Uterus (tissue), 3 donors: ENCODE measurements at regions not wholly inside any gene's neighbourhood (a gene's known extent, or its start where the extent isn't known, plus 50 kb on each side); places are given as distances from the start of the nearest gene placed in this dataset.

ENCODE experiments used
- DNase-seq, 2 donors: peaks; one replicate each; pipeline ENCODE4 v3.0.0-alpha.2; 2019 to 2020
- H3K27ac ChIP-seq, 2 donors: fragments of 200-600 bp; sonication (generic); 1 replicate in 1 of 2; 2 replicates in 1 of 2; pipeline ENCODE4 v1.5.1; 2016 to 2018
- H3K27me3 ChIP-seq, 2 donors: fragments of 200-600 bp; sonication (generic); one replicate each; pipeline ENCODE4 v1.5.1; 2018 to 2019; ENCODE audit warnings: control low read depth in 1 of 2
- H3K36me3 ChIP-seq, 2 donors: fragments of 200-600 bp; sonication (generic); one replicate each; pipeline ENCODE4 v1.5.1; 2019; ENCODE audit warnings: control low read depth in 1 of 2
- H3K4me1 ChIP-seq, 2 donors: fragments of 200-600 bp; sonication (generic); one replicate each; pipeline ENCODE4 v1.5.1; 2018 to 2019; ENCODE audit warnings: control low read depth in 1 of 2
- H3K4me3 ChIP-seq, 2 donors: fragments of 200-600 bp; sonication (generic); 1 replicate in 1 of 2; 2 replicates in 1 of 2; pipeline ENCODE4 v1.5.1; 2018 to 2019; ENCODE audit warnings: mild to moderate bottlenecking in 1 of 2
- H3K9me3 ChIP-seq, 2 donors: fragments of 200-600 bp; sonication (generic); one replicate each; pipeline ENCODE4 v1.5.1; 2019; ENCODE audit warnings: control low read depth in 1 of 2
- POLR2A ChIP-seq, 2 donors: fragments of 450-650 bp; IDR thresholded peaks; one replicate each; pipeline ENCODE4 v1.6.1; 2016; ENCODE audit warnings: antibody characterized with exemption in 2 of 2, mild to moderate bottlenecking in 1 of 2, moderate library complexity in 1 of 2
- intact Hi-C: fragments of 100-400 bp; cut with DNase I; formaldehyde crosslinking; loops from one replicate; pipeline ENCODE4 v1.15.1; 2023; ENCODE audit warnings: low total_unique reads
- TF ChIP-seq, protein P1 (sequence below), 4 experiments: fragments of 200-600 bp in 2 of 4; fragments of 450-650 bp in 2 of 4; sonication (generic) in 2 of 4; IDR thresholded peaks; one replicate each; pipeline ENCODE4 v1.5.1; 2016 to 2019; ENCODE audit warnings: antibody characterized with exemption in 4 of 4, mild to moderate bottlenecking in 2 of 4, moderate library complexity in 1 of 4
- donor health status: DM: yes; HTN: yes; CAD: no.

DNA sequence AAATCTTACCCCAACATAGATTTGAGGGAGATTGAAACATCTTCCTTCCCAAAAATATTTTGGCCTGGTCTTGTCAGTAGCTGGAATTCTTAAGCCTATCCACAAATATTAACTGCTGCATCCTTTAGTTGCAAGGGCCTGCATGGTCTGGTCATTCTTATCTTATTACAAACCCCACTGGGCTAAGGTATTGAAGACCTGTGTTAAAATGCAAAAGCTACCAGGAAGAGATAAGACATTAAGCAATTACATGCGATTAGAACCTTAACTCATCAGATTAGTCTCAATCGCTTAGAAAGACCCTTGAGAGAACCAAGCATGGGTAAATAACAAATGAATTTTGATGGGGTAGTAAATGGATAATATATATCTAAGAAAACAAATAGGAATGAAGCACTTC lies 426.6 kb downstream of the FRK start:
- H3K27me3 ChIP-seq, result no peaks in the 10 kb centered on the region
- H3K27ac ChIP-seq, result no peak overlapping the region
- no peak for DNase-seq
- TF ChIP-seq POLR2A (IDR thresholded peaks at IDR 0.05), result no peak
- TF ChIP-seq, protein P1, sequence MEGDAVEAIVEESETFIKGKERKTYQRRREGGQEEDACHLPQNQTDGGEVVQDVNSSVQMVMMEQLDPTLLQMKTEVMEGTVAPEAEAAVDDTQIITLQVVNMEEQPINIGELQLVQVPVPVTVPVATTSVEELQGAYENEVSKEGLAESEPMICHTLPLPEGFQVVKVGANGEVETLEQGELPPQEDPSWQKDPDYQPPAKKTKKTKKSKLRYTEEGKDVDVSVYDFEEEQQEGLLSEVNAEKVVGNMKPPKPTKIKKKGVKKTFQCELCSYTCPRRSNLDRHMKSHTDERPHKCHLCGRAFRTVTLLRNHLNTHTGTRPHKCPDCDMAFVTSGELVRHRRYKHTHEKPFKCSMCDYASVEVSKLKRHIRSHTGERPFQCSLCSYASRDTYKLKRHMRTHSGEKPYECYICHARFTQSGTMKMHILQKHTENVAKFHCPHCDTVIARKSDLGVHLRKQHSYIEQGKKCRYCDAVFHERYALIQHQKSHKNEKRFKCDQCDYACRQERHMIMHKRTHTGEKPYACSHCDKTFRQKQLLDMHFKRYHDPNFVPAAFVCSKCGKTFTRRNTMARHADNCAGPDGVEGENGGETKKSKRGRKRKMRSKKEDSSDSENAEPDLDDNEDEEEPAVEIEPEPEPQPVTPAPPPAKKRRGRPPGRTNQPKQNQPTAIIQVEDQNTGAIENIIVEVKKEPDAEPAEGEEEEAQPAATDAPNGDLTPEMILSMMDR (IDR thresholded peaks at IDR 0.05), result no peak
- H3K4me1 ChIP-seq, result no peaks in the 10 kb centered on the region
- no peak overlapping the region for H3K4me3 ChIP-seq
- H3K9me3 ChIP-seq, result no peaks in the 10 kb centered on the region
- H3K36me3 ChIP-seq, result no peaks in the 10 kb centered on the region
- intact Hi-C loops, result no loop called here

DNA sequence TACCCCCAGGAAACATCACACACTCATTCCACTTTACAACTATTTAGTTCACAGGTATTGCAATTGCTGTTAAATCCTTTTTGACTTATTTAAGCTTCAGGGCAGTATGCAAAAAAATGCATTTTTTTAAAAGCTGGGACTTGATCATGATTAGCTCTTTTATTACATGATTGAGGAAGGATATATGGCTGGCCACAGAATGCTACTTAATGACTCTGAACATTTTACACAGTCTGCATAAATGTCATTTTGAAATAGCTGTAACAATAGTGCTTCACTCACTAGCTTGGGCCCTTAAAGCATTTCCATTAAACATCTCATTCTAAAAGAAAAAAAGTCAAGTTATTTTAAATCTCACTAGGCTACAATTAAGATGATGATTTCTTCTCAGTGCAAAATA lies 429.7 kb downstream of the FRK start:
- Histone ChIP-seq H3K36me3 (no peaks in the 10 kb centered on the region), H3K9me3 (no peaks in the 10 kb centered on the region), H3K4me1 (no peaks in the 10 kb centered on the region), H3K27me3 (no peaks in the 10 kb centered on the region), H3K27ac (no peak overlapping the region), H3K4me3 (no peak overlapping the region)
- DNase-seq, result no peak
- intact Hi-C loops, result no loop called here
- TF ChIP-seq, protein P1 (IDR thresholded peaks at IDR 0.05), result no peak
- TF ChIP-seq POLR2A (IDR thresholded peaks at IDR 0.05), result no peak

DNA sequence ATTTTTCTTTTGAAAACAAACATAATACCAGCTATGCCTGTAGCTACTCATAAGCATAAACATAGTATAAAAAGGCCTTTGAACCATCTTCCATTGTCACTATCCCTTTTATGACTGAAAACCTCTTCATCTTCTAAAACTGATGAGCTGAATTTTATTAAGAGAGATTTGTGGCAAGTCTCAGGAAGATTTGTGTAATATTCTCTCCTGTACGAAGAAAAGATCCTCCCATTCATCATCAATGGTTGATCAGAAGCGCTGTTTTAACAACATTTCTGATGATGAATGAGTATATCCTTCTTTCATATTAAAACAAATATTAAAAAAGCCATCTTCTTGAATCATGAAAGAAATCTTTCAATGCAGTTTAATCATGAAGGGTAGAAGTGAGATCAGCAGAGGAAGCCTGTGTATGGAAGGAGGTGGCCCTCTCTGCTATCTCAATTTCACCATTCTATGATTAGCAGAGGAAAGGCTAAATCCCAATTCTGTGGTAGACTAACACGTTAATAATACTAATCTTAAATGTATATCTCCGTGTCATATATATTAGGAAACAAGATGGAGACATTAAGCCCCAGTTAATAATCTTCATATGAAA lies 430.2 kb downstream of the FRK start:
- TF ChIP-seq POLR2A (IDR thresholded peaks at IDR 0.05), result no peak
- TF ChIP-seq, protein P1 (IDR thresholded peaks at IDR 0.05), result no peak
- Histone ChIP-seq H3K9me3 (no peaks in the 10 kb centered on the region), H3K27me3 (no peaks in the 10 kb centered on the region), H3K36me3 (no peaks in the 10 kb centered on the region), H3K27ac (no peak overlapping the region), H3K4me3 (no peak overlapping the region), H3K4me1 (no peaks in the 10 kb centered on the region)
- intact Hi-C loops, result no loop called here
- no peak for DNase-seq

DNA sequence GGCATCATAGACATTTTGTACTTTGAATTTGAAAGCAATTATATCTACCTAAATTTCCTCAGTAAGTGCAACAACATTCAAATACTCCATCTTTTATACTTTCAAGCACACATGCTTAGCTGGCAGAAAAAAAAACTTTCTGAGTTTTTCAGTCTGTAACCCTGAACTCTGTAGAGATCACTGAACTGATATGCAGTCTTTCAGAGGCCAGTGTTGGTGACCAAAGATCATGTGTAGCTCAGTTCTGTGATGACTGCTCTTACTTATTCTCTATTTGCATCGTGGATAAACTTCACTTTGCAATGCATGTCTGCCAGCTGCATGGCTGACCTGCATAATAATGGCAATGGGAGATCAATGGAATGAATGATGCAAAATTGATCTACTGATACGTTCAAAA lies 431.3 kb downstream of the FRK start:
- no peak overlapping the region for H3K4me3 ChIP-seq
- TF ChIP-seq, protein P1 (IDR thresholded peaks at IDR 0.05), result no peak
- no peak for TF ChIP-seq POLR2A (IDR thresholded peaks at IDR 0.05)
- intact Hi-C loops, result no loop called here
- no peaks in the 10 kb centered on the region for H3K36me3 ChIP-seq
- DNase-seq, result no peak
- H3K27me3 ChIP-seq, result no peaks in the 10 kb centered on the region
- H3K9me3 ChIP-seq, result no peaks in the 10 kb centered on the region
- H3K4me1 ChIP-seq, result no peaks in the 10 kb centered on the region
- H3K27ac ChIP-seq, result no peak overlapping the region

DNA sequence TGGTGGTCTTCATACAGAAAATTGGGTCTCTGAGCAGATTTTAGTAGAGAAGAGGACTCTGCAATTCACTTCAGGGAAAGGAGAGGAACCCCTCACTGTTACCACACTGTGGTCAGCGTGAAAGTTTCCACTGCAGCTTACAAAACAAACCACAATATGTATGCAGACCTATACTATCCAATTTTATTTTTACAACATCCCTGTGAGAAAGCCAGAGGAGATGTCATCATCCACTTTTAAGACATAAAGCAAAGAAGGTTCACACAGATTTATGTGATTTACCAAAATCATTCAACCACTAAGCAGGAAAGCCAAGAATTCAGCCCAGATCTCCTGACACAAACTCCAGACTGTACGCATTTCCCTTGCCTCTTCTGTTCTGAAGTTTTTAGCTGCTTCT lies 442.4 kb downstream of the FRK start:
- Histone ChIP-seq H3K4me3 (no peak overlapping the region), H3K36me3 (no peaks in the 10 kb centered on the region), H3K9me3 (no peaks in the 10 kb centered on the region), H3K27ac (no peak overlapping the region), H3K27me3 (no peaks in the 10 kb centered on the region), H3K4me1 (no peaks in the 10 kb centered on the region)
- TF ChIP-seq, protein P1 (IDR thresholded peaks at IDR 0.05), result no peak
- no peak for TF ChIP-seq POLR2A (IDR thresholded peaks at IDR 0.05)
- DNase-seq, result no peak
- intact Hi-C loops, result no loop called here
